ENCODE measurements at regions not wholly inside any gene's neighbourhood (a gene's known extent, or its start where the extent isn't known, plus 50 kb on each side); places are given as distances from the start of the nearest gene placed in this dataset.
A peak's percentile ranks its signal among the peaks of the same experiment; 100 is the strongest.
"Not testable (repeated sequence)": the region's sequence is repeated elsewhere in the genome, so short reads cannot be mapped to it uniquely, and the experiment has no call there.

DNA sequence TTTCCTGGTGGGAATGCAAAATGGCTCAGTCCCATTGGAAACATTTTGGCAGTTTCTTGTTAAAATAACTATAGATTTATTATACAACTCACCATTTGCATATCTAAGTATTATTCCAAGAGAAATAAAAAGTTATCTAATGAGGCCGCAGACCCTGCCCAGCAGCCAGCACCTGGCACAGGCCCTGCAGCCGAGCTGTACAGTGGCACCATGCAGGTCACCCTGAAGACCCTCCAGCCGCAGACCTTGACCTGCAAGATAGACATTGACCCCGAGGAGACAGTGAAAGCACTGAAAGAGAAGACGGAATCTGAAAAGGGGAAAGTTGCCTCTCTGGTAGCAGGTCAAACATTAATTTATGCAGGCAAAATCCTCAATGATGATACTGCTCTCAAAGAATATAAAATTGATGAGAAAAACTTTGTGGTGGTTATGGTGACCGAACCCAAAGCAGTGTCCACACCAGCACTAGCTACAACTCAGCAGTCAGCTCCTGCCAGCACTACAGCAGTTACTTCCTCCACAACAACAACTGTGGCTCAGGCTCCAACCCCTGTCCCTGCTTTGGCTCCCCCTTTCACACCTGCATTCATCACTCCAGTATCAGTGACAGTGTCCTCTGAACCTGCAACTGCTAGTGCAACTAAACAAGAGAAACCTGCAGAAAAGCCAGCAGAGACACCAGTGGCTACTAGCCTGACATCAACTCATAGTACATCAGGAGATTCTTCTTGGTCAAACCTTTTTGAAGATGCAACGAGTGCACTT is 113.5 kb upstream of the SATB1 start:
- no peak for DNase-seq

GRCh38 chr3:18533039-18533438 is 107.9 kb upstream of the SATB1 start:
- no peak for DNase-seq

- DNase-seq = no peak
Measured at GRCh38 chr3:18531662-18532061, 106.5 kb upstream of the SATB1 start.

- peak; percentile 31 for DNase-seq
Measured at GRCh38 chr3:18529631-18530030, 104.5 kb upstream of the SATB1 start.

- no peak for DNase-seq
Measured at GRCh38 chr3:18527691-18528090, 102.6 kb upstream of the SATB1 start.

DNA sequence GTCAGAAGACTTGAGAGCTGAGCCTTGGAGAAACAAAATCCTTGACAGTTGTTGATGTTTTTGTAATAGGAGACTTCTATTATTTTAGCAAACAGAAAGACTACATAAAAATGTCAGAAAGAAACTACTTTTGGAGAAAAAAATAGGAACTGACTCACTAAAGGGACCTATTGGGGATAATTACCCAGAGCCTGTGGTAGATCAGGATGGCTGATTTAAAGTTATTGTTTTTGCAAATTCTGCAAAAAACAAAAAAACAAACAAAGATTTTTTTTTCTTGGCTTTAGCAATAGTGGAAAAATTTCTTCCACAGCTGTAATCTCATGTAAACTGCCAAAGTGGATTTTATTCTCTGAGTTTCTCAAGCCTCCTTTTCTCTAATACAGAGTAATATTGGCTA is 101.5 kb upstream of the SATB1 start:
- DNase-seq = peak; percentile 24

DNA sequence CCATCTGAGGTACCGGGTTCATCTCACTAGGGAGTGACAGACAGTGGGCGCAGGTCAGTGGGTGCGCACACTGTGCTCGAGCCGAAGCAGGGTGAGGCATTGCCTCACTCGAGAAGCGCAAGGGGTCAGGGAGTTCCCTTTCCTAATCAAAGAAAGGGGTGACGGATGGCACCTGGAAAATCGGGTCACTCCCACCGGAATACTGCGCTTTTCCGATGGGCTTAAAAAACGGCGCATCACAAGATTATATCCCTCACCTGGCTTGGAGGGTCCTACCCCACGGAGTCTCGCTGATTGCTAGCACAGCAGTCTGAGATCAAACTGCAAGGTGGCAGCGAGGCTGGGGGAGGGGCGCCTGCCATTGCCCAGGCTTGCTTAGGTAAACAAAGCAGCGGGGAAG is 91.0 kb upstream of the SATB1 start:
- not testable (repeated sequence) for DNase-seq

- DNase-seq = no peak
Measured at GRCh38 chr3:18513091-18513490, 88.0 kb upstream of the SATB1 start.

DNA sequence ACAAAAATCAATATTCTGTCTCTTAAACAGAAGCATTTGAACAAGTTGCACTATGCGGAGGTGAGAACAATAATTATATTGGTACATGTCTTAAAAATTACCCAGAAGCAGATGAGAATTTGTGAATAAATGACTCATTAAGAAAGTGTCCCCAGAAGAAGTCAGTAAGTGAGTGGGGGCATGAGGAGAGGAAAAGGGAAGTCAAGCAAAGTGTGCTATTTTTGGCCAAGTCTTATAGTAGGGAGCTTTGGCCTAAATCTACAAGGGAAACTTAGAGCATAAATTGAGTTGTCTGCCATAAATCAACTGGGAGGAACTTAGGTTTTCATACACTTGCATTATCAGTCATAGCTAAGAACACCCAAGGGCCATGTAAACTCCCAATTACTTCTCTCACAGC is 86.9 kb upstream of the SATB1 start:
- no peak for DNase-seq

GRCh38 chr3:18510947-18511346 is 85.8 kb upstream of the SATB1 start:
- no peak for DNase-seq

DNA sequence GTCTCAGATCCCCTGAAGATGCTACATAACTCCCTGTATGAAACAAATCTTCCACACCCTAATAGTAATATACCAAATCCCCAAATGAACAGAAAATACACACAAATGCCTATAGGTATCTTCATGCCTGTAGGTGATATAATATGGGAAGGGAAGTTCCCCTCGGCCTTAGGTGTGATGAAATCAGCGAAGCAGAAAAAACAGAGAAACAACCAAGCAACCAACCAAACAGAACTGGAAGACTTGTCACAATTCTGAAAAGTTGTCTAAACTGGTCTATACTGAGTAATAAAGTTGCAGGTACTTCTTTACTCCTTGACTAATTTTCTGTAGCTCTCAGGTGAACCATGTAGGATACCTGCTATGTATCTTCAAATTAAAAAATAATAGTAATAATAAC is 82.2 kb upstream of the SATB1 start:
- DNase-seq = no peak

- no peak for DNase-seq
Measured at GRCh38 chr3:18505056-18505455, 79.9 kb upstream of the SATB1 start.

GRCh38 chr3:18501679-18502343 is 76.7 kb upstream of the SATB1 start:
- DNase-seq = no peak

GRCh38 chr3:18500322-18500721 is 75.2 kb upstream of the SATB1 start:
- DNase-seq = no peak

DNA sequence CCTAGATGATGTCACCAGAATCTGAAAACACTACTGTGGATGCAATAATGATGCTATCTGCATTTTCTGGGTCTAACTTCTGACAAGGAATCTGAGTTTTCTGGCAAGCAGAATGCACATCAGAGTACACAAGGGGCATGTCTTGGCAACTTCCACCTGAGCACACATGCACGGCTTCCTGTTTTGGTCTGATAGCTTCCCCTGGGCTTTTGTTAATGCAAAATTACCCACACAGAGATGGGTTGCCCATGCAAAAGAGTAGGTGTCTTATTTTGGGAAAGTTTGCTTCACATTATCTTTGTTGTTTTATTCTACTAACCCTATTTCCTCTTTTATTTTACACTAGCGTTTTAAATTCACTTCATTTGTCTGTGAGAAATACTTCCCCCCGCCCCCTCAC is 74.2 kb upstream of the SATB1 start:
- no peak for DNase-seq

GRCh38 chr3:18494251-18494650 is 69.1 kb upstream of the SATB1 start:
- no peak for DNase-seq

GRCh38 chr3:18489939-18490338 is 64.8 kb upstream of the SATB1 start:
- no peak for DNase-seq

DNA sequence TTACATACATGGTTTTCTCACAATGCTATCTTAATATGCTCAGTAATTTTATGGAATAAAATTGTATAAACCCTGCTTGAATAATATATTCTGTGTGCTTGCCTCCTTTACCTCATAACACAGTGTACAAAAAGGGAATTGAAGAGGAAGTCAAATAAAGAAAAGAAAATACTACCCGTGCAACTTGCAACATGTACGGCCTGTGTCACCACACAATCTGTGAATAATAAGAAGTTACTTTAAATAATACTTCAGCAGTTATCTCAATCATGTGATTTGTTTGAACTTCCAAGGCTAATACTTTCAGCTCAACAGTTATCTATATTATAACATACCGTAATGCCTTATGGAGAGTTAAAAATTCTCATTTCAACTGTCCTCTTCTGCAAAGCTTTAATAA is 58.1 kb upstream of the SATB1 start:
- no peak for DNase-seq

DNA sequence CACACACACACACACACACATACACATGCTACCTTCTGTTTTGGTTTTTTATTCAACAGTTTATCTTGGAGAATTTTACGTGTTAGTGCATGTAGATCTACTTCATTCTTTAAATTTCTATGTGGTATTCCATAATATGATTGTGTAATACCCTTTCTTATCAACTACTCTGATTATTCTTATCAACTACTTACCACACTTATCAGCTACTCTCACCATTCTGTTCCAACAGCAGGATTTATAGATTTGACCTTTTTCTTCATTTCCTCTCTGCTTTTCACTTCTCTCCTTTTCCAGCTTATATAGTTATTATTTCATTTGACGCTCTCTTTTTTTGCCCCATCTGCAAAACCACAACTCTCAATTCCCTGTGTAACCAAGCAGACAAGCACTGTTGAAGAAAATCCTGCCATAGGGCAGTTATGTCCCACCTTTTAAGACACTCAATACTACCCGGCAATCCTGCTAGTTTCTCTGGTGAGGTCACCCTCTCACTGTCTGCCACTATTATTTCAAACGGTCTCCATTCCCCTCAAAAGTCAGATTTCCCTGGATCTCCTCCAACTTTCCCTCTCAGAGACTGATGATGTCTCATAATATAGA is 56.9 kb upstream of the SATB1 start:
- DNase-seq = no peak

- no peak for DNase-seq
Measured at GRCh38 chr3:18477620-18478019, 52.5 kb upstream of the SATB1 start.

All from renal pelvis (tissue), 1 donor.